AG04449 (cell line): ENCODE measurements at regions not wholly inside any gene's neighbourhood (a gene's known extent, or its start where the extent isn't known, plus 50 kb on each side); places are given as distances from the start of the nearest gene placed in this dataset.

Experiments used
- CTCF ChIA-PET: fragments of 350-600 bp; formaldehyde crosslinking; extraction: SDS; loops from one replicate; lab custom pipeline; 2021; ENCODE audit warnings: antibody characterized with exemption; lab: Yijun Ruan, JAX
- POLR2A ChIA-PET: fragments of 400-600, 350-600 bp; formaldehyde crosslinking; extraction: SDS; loops from one replicate; lab custom pipeline; 2020; ENCODE audit warnings: antibody characterized with exemption, inconsistent platforms; lab: Yijun Ruan, JAX
- DNase-seq: peaks from one replicate; pipeline ENCODE4 v3.0.0-alpha.2; 2010; ENCODE audit warnings: low read depth, low spot score
- H3K4me3 ChIP-seq: 2 replicates; pipeline ENCODE4 v1.5.1; 2011; ENCODE audit warnings: low read depth, mild to moderate bottlenecking, control low read depth, low read length
- CTCF ChIP-seq: IDR thresholded peaks from one replicate; pipeline ENCODE4 v1.5.1; 2011; ENCODE audit warnings: mild to moderate bottlenecking, moderate library complexity, low read length, control low read depth, inconsistent platforms; ENCODE audit not compliant: insufficient read depth; ENCODE audit errors: missing control alignments

- POLR2A ChIA-PET = no interaction called here
- no peak overlapping the region for H3K4me3 ChIP-seq
- DNase-seq = no peak
- TF ChIP-seq CTCF = no peak
- CTCF ChIA-PET = interaction anchor here (2.9 kb wide), 1 partner anchor 17 kb away, joined by 16 read pairs; no protein-coding TSS in a partner anchor
These were observed 128.8 kb downstream of the PPP1R3A start for GRCh38 chr7:113790025-113790424.

- no peak overlapping the region for H3K4me3 ChIP-seq
- TF ChIP-seq CTCF = no peak
- DNase-seq = no peak
- ChIA-PET POLR2A (no interaction called here), CTCF (no interaction called here)
These were observed 131.7 kb downstream of the PPP1R3A start for GRCh38 chr7:113787106-113787505.

- DNase-seq = no peak
- POLR2A ChIA-PET = no interaction called here
- no peak overlapping the region for H3K4me3 ChIP-seq
- CTCF ChIA-PET = no interaction called here
- no peak for TF ChIP-seq CTCF
These were observed 133.9 kb downstream of the PPP1R3A start for GRCh38 chr7:113784956-113785355.

- ChIA-PET CTCF (no interaction called here), POLR2A (no interaction called here)
- no peak for DNase-seq
- no peak for TF ChIP-seq CTCF
- no peak overlapping the region for H3K4me3 ChIP-seq
These were observed 134.5 kb downstream of the PPP1R3A start for GRCh38 chr7:113784316-113784715.

- ChIA-PET CTCF (interaction anchor here (1.3 kb wide), 1 partner anchor 9 kb away, joined by 6 read pairs; no protein-coding TSS in a partner anchor), POLR2A (no interaction called here)
- DNase-seq = no peak
- H3K4me3 ChIP-seq = no peak overlapping the region
- no peak for TF ChIP-seq CTCF
These were observed 135.4 kb downstream of the PPP1R3A start for GRCh38 chr7:113783403-113783802.

- no peak for TF ChIP-seq CTCF
- no peak for DNase-seq
- ChIA-PET CTCF (no interaction called here), POLR2A (no interaction called here)
- no peak overlapping the region for H3K4me3 ChIP-seq
These were observed 143.0 kb downstream of the PPP1R3A start for GRCh38 chr7:113775804-113776203.
